HCT116 (cell line): ENCODE measurements at regions not wholly inside any gene's neighbourhood (a gene's known extent, or its start where the extent isn't known, plus 50 kb on each side); places are given as distances from the start of the nearest gene placed in this dataset.

ENCODE experiments used
- ATAC-seq: fragments of 200-7000 bp; cut with Tn5 transposase; 2 replicates; pipeline ENCODE4 v1.9.1; 2020; ENCODE audit warnings: mild to moderate bottlenecking, moderate library complexity
- BruUV-seq: library from RNA; stranded (reverse); fragments of 400-500 nt; replicated peaks from 2 replicates; lab custom pipeline; 2021; lab: Mats Ljungman, UMichigan
- CTCF ChIA-PET: fragments of 300-600 bp; sonication (Branson Sonifier 250); formaldehyde crosslinking; loops from one replicate; lab custom pipeline; 2021; ENCODE audit warnings: antibody characterized with exemption; lab: Charles Lee
- POLR2A ChIA-PET: fragments of 300-600, 350-600 bp; sonication (Branson Sonifier 250); formaldehyde crosslinking; loops from one replicate; lab custom pipeline; 2021; ENCODE audit warnings: antibody characterized with exemption; lab: Charles Lee
- RAD21 ChIA-PET, 2 experiments: fragments of 300-600 bp; sonication (Branson Sonifier 250); formaldehyde crosslinking; loops; one replicate each; lab custom pipeline; 2023; ENCODE audit warnings: low total read pairs in 2 of 2; ENCODE audit not compliant: uncharacterized antibody in 2 of 2, unreplicated experiment in 2 of 2, low non-redundant PET in 1 of 2; lab: Charles Lee
- DNase-seq: peaks from one replicate; pipeline ENCODE4 v3.0.0-alpha.2; 2010; ENCODE audit warnings: low read depth, low spot score
- H2AFZ ChIP-seq: fragments of 200-600 bp; shearing (Covaris generic), sonication (generic); 2 replicates; pipeline ENCODE4 v1.6.1; 2017; ENCODE audit warnings: low read depth, mixed run types, mixed read lengths, antibody characterized with exemption, low read length; ENCODE audit not compliant: poor library complexity, severe bottlenecking
- H3K27ac ChIP-seq: 2 replicates; pipeline ENCODE4 v1.5.1; 2012; ENCODE audit warnings: low read depth, low read length
- H3K27me3 ChIP-seq: fragments of 200-600 bp; sonication (generic); 2 replicates; pipeline ENCODE4 v1.6.1; 2016; ENCODE audit warnings: mixed run types, low read length, mixed read lengths; ENCODE audit not compliant: insufficient read depth
- H3K36me3 ChIP-seq, 2 experiments: fragments of 200-500 bp in 1 of 2; fragments of 200-600 bp in 1 of 2; sonication (Bioruptor generic) in 1 of 2; sonication (generic) in 1 of 2; 2 replicates each; pipeline versions ENCODE4 v1.5.1 to v1.6.1; 2014 to 2016; ENCODE audit warnings: low read length in 2 of 2, inconsistent platforms in 1 of 2, mixed read lengths in 1 of 2, mixed run types in 1 of 2; ENCODE audit not compliant: insufficient read depth in 2 of 2, control insufficient read depth in 1 of 2
- H3K4me1 ChIP-seq, 2 experiments: fragments of 200-600 bp in 1 of 2; sonication (generic) in 1 of 2; 2 replicates each; pipeline versions ENCODE4 v1.5.1 to v1.6.1; 2012 to 2017; ENCODE audit warnings: low read length in 2 of 2, inconsistent platforms in 1 of 2, mild to moderate bottlenecking in 1 of 2, mixed read lengths in 1 of 2, mixed run types in 1 of 2, moderate library complexity in 1 of 2; ENCODE audit not compliant: insufficient read depth in 2 of 2, control insufficient read depth in 1 of 2
- H3K4me2 ChIP-seq: fragments of 200-600 bp; sonication (generic); 2 replicates; pipeline ENCODE4 v1.6.1; 2017; ENCODE audit warnings: mixed run types, low read length, mixed read lengths
- H3K4me3 ChIP-seq, 2 experiments: fragments of 200-600 bp in 1 of 2; sonication (generic) in 1 of 2; replicated peaks in 1 of 2; 2 replicates each; pipeline ENCODE4 v1.5.1; 2011 to 2016; ENCODE audit warnings: low read length in 2 of 2, control low read depth in 1 of 2, low read depth in 1 of 2, mild to moderate bottlenecking in 1 of 2, mixed read lengths in 1 of 2, mixed run types in 1 of 2
- H3K79me2 ChIP-seq: fragments of 200-600 bp; sonication (generic); 2 replicates; pipeline ENCODE4 v1.6.1; 2017; ENCODE audit warnings: mild to moderate bottlenecking, mixed run types, low read length, moderate library complexity, mixed read lengths; ENCODE audit not compliant: insufficient read depth
- H3K9ac ChIP-seq: fragments of 200-600 bp; sonication (generic); 2 replicates; pipeline ENCODE4 v1.6.1; 2016; ENCODE audit warnings: low read length, mixed read lengths
- H3K9me2 ChIP-seq: fragments of 200-600 bp; sonication (generic), shearing (Covaris generic); 2 replicates; pipeline ENCODE4 v1.6.1; 2017; ENCODE audit warnings: mixed run types, mild to moderate bottlenecking, moderate library complexity; ENCODE audit not compliant: insufficient read depth
- H3K9me3 ChIP-seq, 2 experiments: fragments of 200-500 bp in 1 of 2; fragments of 200-600 bp in 1 of 2; sonication (Bioruptor generic) in 1 of 2; sonication (generic) in 1 of 2; 2 replicates each; pipeline ENCODE4 v1.6.1; 2014 to 2017; ENCODE audit warnings: low read length in 2 of 2, mixed read lengths in 2 of 2, inconsistent platforms in 1 of 2, low read depth in 1 of 2, mild to moderate bottlenecking in 1 of 2, mixed run types in 1 of 2, moderate library complexity in 1 of 2; ENCODE audit not compliant: control insufficient read depth in 1 of 2, insufficient read depth in 1 of 2
- H4K20me1 ChIP-seq: fragments of 200-600 bp; sonication (generic), shearing (Covaris generic); 2 replicates; pipeline ENCODE4 v1.6.1; 2017; ENCODE audit warnings: mixed run types, mild to moderate bottlenecking, moderate library complexity; ENCODE audit not compliant: insufficient read depth
- CBX3 ChIP-seq: IDR thresholded peaks from 2 replicates; pipeline ENCODE4 v1.6.1; 2012; ENCODE audit warnings: low read depth
- CEBPB ChIP-seq: IDR thresholded peaks from 2 replicates; pipeline ENCODE4 v1.6.1; 2012; ENCODE audit warnings: low read depth
- CTCF ChIP-seq, 3 experiments: fragments of 200-600 bp in 1 of 3; sonication (generic) in 1 of 3; IDR thresholded peaks in 2 of 3; conservative IDR thresholded peaks in 1 of 3; 2 replicates each; pipeline ENCODE4 v1.5.1; 2012 to 2017; ENCODE audit warnings: low read depth in 2 of 3, low read length in 2 of 3, antibody characterized with exemption in 1 of 3, borderline replicate concordance in 1 of 3, control low read depth in 1 of 3, mild to moderate bottlenecking in 1 of 3, mixed read lengths in 1 of 3, mixed run types in 1 of 3, moderate library complexity in 1 of 3; ENCODE audit not compliant: insufficient read depth in 1 of 3
- ELF1 ChIP-seq: IDR thresholded peaks from 2 replicates; pipeline ENCODE4 v1.6.1; 2012; ENCODE audit warnings: low read depth, borderline replicate concordance
- EZH2phosphoT487 ChIP-seq: fragments of 200-600 bp; IDR thresholded peaks from 2 replicates; pipeline ENCODE4 v1.6.1; 2018; ENCODE audit warnings: antibody characterized with exemption, borderline replicate concordance
- FOSL1 ChIP-seq: IDR thresholded peaks from 2 replicates; pipeline ENCODE4 v1.6.1; 2012; ENCODE audit warnings: low read depth
- JUND ChIP-seq: IDR thresholded peaks from 2 replicates; pipeline ENCODE4 v1.6.1; 2012
- MAX ChIP-seq: IDR thresholded peaks from 2 replicates; pipeline ENCODE4 v1.6.1; 2012
- POLR2A ChIP-seq: IDR thresholded peaks from 2 replicates; pipeline ENCODE4 v1.7.0; 2011; ENCODE audit warnings: borderline replicate concordance; ENCODE audit not compliant: insufficient read depth, insufficient read length; ENCODE audit errors: extremely low read depth
- RAD21 ChIP-seq: IDR thresholded peaks from 2 replicates; pipeline ENCODE4 v1.6.1; 2012; ENCODE audit warnings: low read depth, mild to moderate bottlenecking
- SIN3A ChIP-seq: IDR thresholded peaks from 2 replicates; pipeline ENCODE4 v1.6.1; 2012; ENCODE audit warnings: low read depth
- SP1 ChIP-seq: IDR thresholded peaks from 2 replicates; pipeline ENCODE4 v1.6.1; 2012; ENCODE audit warnings: low read depth
- SRF ChIP-seq: IDR thresholded peaks from 2 replicates; pipeline ENCODE4 v1.6.1; 2012; ENCODE audit warnings: low read depth
- TCF7L2 ChIP-seq: IDR thresholded peaks from 2 replicates; pipeline ENCODE4 v1.7.0; 2011; ENCODE audit warnings: borderline replicate concordance, inconsistent platforms; ENCODE audit not compliant: insufficient read depth, insufficient read length; ENCODE audit errors: extremely low read depth
- YY1 ChIP-seq: IDR thresholded peaks from 2 replicates; pipeline ENCODE4 v1.6.1; 2011; ENCODE audit warnings: low read length, low read depth, moderate library complexity, mild to moderate bottlenecking; ENCODE audit not compliant: insufficient replicate concordance; ENCODE audit errors: extremely low read depth
- ZBTB33 ChIP-seq: IDR thresholded peaks from 2 replicates; pipeline ENCODE4 v1.6.1; 2011; ENCODE audit warnings: mild to moderate bottlenecking, low read length, moderate library complexity; ENCODE audit not compliant: insufficient replicate concordance; ENCODE audit errors: extremely low read depth
- ZFX ChIP-seq: fragments of 450-650 bp; IDR thresholded peaks from 2 replicates; pipeline ENCODE4 v1.6.1; 2017
- intact Hi-C: fragments of 100-400 bp; cut with micrococcal nuclease; formaldehyde crosslinking; loops from 2 replicates; pipeline ENCODE4 v1.10.0; 2022

- RAD21 ChIA-PET: no interaction called here
Measured at GRCh38 chr6:125415913-125416312, 114.1 kb upstream of the HDDC2 start.

GRCh38 chr6:125421836-125422235 is 120.1 kb upstream of the HDDC2 start:
- CTCF ChIA-PET: no interaction called here
- intact Hi-C loops: no loop called here
- no peak overlapping the region for H3K27ac ChIP-seq
- no peak for DNase-seq
- BruUV-seq: no TSS peak
- H3K79me2 ChIP-seq: no peaks in the 10 kb centered on the region
- H3K4me3 ChIP-seq: no peak overlapping the region
- H3K9me2 ChIP-seq: no peaks in the 10 kb centered on the region
- no peak overlapping the region for H2AFZ ChIP-seq
- H3K4me1 ChIP-seq: no peaks in the 10 kb centered on the region
- RAD21 ChIA-PET: no interaction called here
- no peak overlapping the region for H3K4me2 ChIP-seq
- H3K9ac ChIP-seq: no peak overlapping the region
- H3K9me3 ChIP-seq: no peaks in the 10 kb centered on the region
- H4K20me1 ChIP-seq: no peaks in the 10 kb centered on the region
- H3K36me3 ChIP-seq: no peaks in the 10 kb centered on the region
- peaks cover 36% of the 10 kb centered on the region for H3K27me3 ChIP-seq
- POLR2A ChIA-PET: no interaction called here
- ATAC-seq: 0 out of 2 replicates have a peak, but pooled peaks have one; percentile 30
- TF ChIP-seq EZH2phosphoT487 (no peak), SIN3A (no peak), TCF7L2 (no peak), SRF (no peak), FOSL1 (no peak), JUND (no peak), MAX (no peak), ZFX (no peak), RAD21 (no peak), ELF1 (no peak), POLR2A (no peak), CTCF (IDR thresholded peaks at IDR 0.05 in 2 of 3, conservative IDR thresholded peaks at IDR 0.05 in 1 of 3; ENCODE audit: borderline replicate concordance in 1 of 3, insufficient read depth in 1 of 3, low read depth in 2 of 3, low read length in 2 of 3) (no peak), CEBPB (no peak), ZBTB33 (no peak), YY1 (no peak)

More at GRCh38 chr6:125415913-125416312, 114.1 kb upstream of the HDDC2 start:
- Histone ChIP-seq H3K79me2 (no peaks in the 10 kb centered on the region), H3K4me3 (no peak overlapping the region), H3K9ac (no peak overlapping the region)
- no peak for DNase-seq
- no TSS peak for BruUV-seq
- TF ChIP-seq SP1 (no peak), MAX (no peak), CBX3 (no peak), POLR2A (no peak), EZH2phosphoT487 (no peak), CEBPB (no peak), YY1 (no peak)
- TF ChIP-seq, all 23 proteins: peak for 0
- no peak for ATAC-seq
- no peaks in the 10 kb centered on the region for H3K9me2 ChIP-seq
- no peak overlapping the region for H3K27ac ChIP-seq
- no peaks in the 10 kb centered on the region for H3K36me3 ChIP-seq
- H3K4me1 ChIP-seq: no peaks in the 10 kb centered on the region
- H2AFZ ChIP-seq: no peak overlapping the region
- H3K27me3 ChIP-seq: peaks cover 29% of the 10 kb centered on the region
- no peaks in the 10 kb centered on the region for H3K9me3 ChIP-seq
- H3K4me2 ChIP-seq: no peak overlapping the region
- no peaks in the 10 kb centered on the region for H4K20me1 ChIP-seq
- ChIA-PET POLR2A (no interaction called here), CTCF (no interaction called here)
- intact Hi-C loops: no loop called here
